Loucy (cell line): ENCODE measurements at regions not wholly inside any gene's neighbourhood (a gene's known extent, or its start where the extent isn't known, plus 50 kb on each side); places are given as distances from the start of the nearest gene placed in this dataset.

Experiments used
- H2AFZ ChIP-seq: fragments of 200-600 bp; sonication (generic); 2 replicates; pipeline ENCODE4 v1.6.0; 2016; ENCODE audit warnings: antibody characterized with exemption, mild to moderate bottlenecking, low read length, moderate library complexity
- H3F3A ChIP-seq: fragments of 200-600 bp; 2 replicates; pipeline ENCODE4 v1.6.0; 2016; ENCODE audit warnings: antibody characterized with exemption, low read depth, mild to moderate bottlenecking
- H3K27me3 ChIP-seq: fragments of 200-600 bp; sonication (generic); 2 replicates; pipeline ENCODE4 v1.6.1; 2014; ENCODE audit warnings: low read length, mild to moderate bottlenecking; ENCODE audit not compliant: insufficient read depth, poor library complexity, severe bottlenecking
- H3K36me3 ChIP-seq: fragments of 200-600 bp; sonication (generic); 2 replicates; pipeline ENCODE4 v1.6.1; 2016; ENCODE audit warnings: low read length; ENCODE audit not compliant: insufficient read depth
- H3K4me1 ChIP-seq: fragments of 200-600 bp; sonication (generic); 2 replicates; pipeline ENCODE4 v1.5.1; 2014; ENCODE audit warnings: low read length, mild to moderate bottlenecking; ENCODE audit not compliant: insufficient read depth, poor library complexity, severe bottlenecking
- H3K4me2 ChIP-seq: fragments of 200-600 bp; sonication (generic); 2 replicates; pipeline ENCODE4 v1.6.0; 2014; ENCODE audit warnings: antibody characterized with exemption, low read length, low read depth, mild to moderate bottlenecking; ENCODE audit not compliant: poor library complexity, severe bottlenecking
- H3K4me3 ChIP-seq: fragments of 200-600 bp; sonication (generic); 2 replicates; pipeline ENCODE4 v1.5.1; 2014; ENCODE audit warnings: low read length, mild to moderate bottlenecking, mixed read lengths; ENCODE audit not compliant: poor library complexity, severe bottlenecking
- H3K79me2 ChIP-seq: fragments of 200-600 bp; sonication (generic); 2 replicates; pipeline ENCODE4 v1.6.1; 2014; ENCODE audit warnings: low read length; ENCODE audit not compliant: insufficient read depth
- H3K9ac ChIP-seq: fragments of 200-600 bp; sonication (generic); 2 replicates; pipeline ENCODE4 v1.6.0; 2014; ENCODE audit warnings: mild to moderate bottlenecking, low read depth, low read length, moderate library complexity; ENCODE audit not compliant: poor library complexity, severe bottlenecking
- H3K9me2 ChIP-seq: fragments of 200-600 bp; sonication (generic); replicated peaks from 2 replicates; pipeline ENCODE4 v1.6.1; 2016; ENCODE audit warnings: low read depth, low read length, mixed read lengths
- H3K9me3 ChIP-seq: fragments of 200-600 bp; sonication (generic); 2 replicates; pipeline ENCODE4 v1.6.1; 2014; ENCODE audit warnings: mild to moderate bottlenecking, antibody characterized with exemption, low read length, low read depth; ENCODE audit not compliant: insufficient read depth
- H4K20me1 ChIP-seq: fragments of 200-600 bp; sonication (generic); 2 replicates; pipeline ENCODE4 v1.6.0; 2014; ENCODE audit warnings: antibody characterized with exemption, low read length, mild to moderate bottlenecking; ENCODE audit not compliant: insufficient read depth, poor library complexity, severe bottlenecking
- EZH2phosphoT487 ChIP-seq: fragments of 200-600 bp; IDR thresholded peaks from 2 replicates; pipeline ENCODE4 v1.6.1; 2018; ENCODE audit warnings: antibody characterized with exemption, mild to moderate bottlenecking, moderate library complexity, borderline replicate concordance
- TF ChIP-seq, protein P1 (sequence below): fragments of 200-600 bp; sonication (generic); conservative IDR thresholded peaks from 2 replicates; pipeline ENCODE4 v1.5.1; 2014; ENCODE audit warnings: mild to moderate bottlenecking, antibody characterized with exemption, low read length

DNA sequence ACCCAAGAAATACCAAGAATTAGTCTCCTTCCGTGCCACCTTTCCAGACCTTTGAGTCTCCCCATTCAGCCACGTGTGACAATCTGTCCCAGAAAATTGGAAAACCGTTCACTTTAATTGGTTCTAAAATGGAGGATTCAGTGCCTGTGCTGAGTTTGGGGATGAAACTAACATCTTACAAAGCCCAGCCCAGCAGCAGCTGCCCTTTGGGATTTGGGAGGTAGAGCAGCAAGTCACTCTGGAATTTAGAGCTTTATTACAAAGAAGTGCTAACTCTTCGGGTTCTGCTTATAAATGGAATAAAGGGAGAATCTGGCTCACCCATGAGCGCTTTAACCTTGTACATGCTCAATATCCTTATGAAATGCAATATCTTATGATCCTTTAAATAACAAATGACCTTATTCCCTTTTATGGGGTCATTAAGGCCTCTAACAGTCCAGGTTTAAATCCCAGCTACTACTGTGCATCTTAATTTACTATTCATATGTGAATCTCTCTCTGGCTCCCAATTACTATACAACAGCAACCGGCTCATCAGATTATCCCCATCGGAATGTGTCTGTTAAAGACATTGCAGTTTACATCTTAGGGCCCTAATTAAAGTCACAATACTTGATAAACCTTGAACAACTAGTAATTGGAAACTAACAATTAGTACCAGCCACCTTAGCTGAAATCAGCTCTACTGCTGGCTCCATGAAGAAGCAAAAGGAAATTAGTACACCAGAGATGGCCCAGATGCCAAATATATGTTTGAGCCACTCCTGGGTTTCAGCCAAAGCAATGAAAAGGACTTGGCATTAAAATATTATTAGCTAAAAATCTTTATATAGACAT lies 271.8 kb upstream of the SMARCA2 start:
- H3K4me3 ChIP-seq: no peak overlapping the region
- no peaks in the 10 kb centered on the region for H3K27me3 ChIP-seq
- no peaks in the 10 kb centered on the region for H3F3A ChIP-seq
- no peaks in the 10 kb centered on the region for H3K79me2 ChIP-seq
- no peaks in the 10 kb centered on the region for H3K9me2 ChIP-seq
- no peak overlapping the region for H2AFZ ChIP-seq
- no peaks in the 10 kb centered on the region for H4K20me1 ChIP-seq
- no peak for TF ChIP-seq EZH2phosphoT487
- TF ChIP-seq, protein P1, sequence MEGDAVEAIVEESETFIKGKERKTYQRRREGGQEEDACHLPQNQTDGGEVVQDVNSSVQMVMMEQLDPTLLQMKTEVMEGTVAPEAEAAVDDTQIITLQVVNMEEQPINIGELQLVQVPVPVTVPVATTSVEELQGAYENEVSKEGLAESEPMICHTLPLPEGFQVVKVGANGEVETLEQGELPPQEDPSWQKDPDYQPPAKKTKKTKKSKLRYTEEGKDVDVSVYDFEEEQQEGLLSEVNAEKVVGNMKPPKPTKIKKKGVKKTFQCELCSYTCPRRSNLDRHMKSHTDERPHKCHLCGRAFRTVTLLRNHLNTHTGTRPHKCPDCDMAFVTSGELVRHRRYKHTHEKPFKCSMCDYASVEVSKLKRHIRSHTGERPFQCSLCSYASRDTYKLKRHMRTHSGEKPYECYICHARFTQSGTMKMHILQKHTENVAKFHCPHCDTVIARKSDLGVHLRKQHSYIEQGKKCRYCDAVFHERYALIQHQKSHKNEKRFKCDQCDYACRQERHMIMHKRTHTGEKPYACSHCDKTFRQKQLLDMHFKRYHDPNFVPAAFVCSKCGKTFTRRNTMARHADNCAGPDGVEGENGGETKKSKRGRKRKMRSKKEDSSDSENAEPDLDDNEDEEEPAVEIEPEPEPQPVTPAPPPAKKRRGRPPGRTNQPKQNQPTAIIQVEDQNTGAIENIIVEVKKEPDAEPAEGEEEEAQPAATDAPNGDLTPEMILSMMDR: no peak
- H3K36me3 ChIP-seq: no peaks in the 10 kb centered on the region
- H3K9ac ChIP-seq: no peak overlapping the region
- no peaks in the 10 kb centered on the region for H3K9me3 ChIP-seq
- no peaks in the 10 kb centered on the region for H3K4me1 ChIP-seq
- no peak overlapping the region for H3K4me2 ChIP-seq

DNA sequence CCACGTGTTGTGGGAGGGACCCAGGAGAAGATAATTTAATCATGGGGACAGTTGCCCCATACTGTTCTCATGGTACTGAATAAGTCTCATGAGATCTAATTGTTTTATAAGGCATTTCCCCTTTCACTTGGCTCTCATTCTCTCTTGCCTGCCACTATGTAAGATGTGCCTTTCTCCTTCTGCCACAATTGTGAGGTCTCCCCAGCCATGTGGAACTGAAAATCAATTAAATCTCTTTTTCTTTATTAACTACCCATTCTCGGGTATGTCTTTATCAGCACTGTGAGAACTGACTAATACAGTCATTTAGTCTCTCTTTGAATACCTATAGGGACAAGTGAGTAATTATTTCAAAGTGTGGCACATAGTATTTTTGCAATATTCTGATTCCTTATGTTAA lies 269.2 kb upstream of the SMARCA2 start:
- TF ChIP-seq EZH2phosphoT487: no peak

DNA sequence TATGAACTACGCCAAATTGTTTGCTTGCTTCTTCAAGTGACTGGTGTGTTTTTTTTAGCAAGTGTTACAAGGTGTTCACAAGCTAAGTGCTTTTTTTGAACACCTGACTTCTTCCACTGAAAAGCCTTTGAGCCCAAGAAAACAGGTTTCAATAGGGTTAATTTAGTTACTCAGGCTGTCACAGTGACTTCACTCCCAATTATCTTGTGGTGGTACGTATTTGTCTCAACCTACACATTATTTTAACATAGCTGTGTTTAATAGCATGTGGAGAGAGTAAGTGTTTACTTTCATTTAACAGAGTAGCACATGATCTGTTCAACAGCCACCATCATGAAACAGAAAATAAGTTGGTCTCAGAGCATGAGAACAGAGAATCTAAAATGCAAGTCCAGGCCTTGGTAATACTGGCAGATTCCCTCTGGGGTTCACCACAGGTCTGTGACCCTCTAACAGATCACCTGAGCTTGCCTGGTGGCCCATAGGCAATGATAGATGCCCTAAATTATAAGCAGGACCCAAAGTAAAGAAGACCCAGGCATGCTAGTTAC lies 267.7 kb upstream of the SMARCA2 start:
- Histone ChIP-seq H3K4me3 (no peak overlapping the region), H3K4me2 (no peak overlapping the region), H3K27me3 (no peaks in the 10 kb centered on the region), H3K9me3 (no peaks in the 10 kb centered on the region), H3K4me1 (no peaks in the 10 kb centered on the region), H4K20me1 (no peaks in the 10 kb centered on the region), H2AFZ (no peak overlapping the region), H3K79me2 (no peaks in the 10 kb centered on the region), H3K36me3 (no peaks in the 10 kb centered on the region), H3F3A (no peaks in the 10 kb centered on the region), H3K9ac (no peak overlapping the region), H3K9me2 (no peaks in the 10 kb centered on the region)
- no peak for TF ChIP-seq EZH2phosphoT487
- TF ChIP-seq, protein P1: no peak

More for the DNA sequence above, 269.2 kb upstream of the SMARCA2 start:
- no peak overlapping the region for H3K4me2 ChIP-seq
- H2AFZ ChIP-seq: no peak overlapping the region
- no peaks in the 10 kb centered on the region for H3F3A ChIP-seq
- H3K9me3 ChIP-seq: no peaks in the 10 kb centered on the region
- no peak overlapping the region for H3K4me3 ChIP-seq
- H3K27me3 ChIP-seq: no peaks in the 10 kb centered on the region
- H3K79me2 ChIP-seq: no peaks in the 10 kb centered on the region
- H3K36me3 ChIP-seq: no peaks in the 10 kb centered on the region
- H4K20me1 ChIP-seq: no peaks in the 10 kb centered on the region
- H3K9ac ChIP-seq: no peak overlapping the region
- no peaks in the 10 kb centered on the region for H3K4me1 ChIP-seq
- no peaks in the 10 kb centered on the region for H3K9me2 ChIP-seq
